ENCODE measurements at regions not wholly inside any gene's neighbourhood (a gene's known extent, or its start where the extent isn't known, plus 50 kb on each side); places are given as distances from the start of the nearest gene placed in this dataset.
"Not testable (repeated sequence)": the region's sequence is repeated elsewhere in the genome, so short reads cannot be mapped to it uniquely, and the experiment has no call there.

DNA sequence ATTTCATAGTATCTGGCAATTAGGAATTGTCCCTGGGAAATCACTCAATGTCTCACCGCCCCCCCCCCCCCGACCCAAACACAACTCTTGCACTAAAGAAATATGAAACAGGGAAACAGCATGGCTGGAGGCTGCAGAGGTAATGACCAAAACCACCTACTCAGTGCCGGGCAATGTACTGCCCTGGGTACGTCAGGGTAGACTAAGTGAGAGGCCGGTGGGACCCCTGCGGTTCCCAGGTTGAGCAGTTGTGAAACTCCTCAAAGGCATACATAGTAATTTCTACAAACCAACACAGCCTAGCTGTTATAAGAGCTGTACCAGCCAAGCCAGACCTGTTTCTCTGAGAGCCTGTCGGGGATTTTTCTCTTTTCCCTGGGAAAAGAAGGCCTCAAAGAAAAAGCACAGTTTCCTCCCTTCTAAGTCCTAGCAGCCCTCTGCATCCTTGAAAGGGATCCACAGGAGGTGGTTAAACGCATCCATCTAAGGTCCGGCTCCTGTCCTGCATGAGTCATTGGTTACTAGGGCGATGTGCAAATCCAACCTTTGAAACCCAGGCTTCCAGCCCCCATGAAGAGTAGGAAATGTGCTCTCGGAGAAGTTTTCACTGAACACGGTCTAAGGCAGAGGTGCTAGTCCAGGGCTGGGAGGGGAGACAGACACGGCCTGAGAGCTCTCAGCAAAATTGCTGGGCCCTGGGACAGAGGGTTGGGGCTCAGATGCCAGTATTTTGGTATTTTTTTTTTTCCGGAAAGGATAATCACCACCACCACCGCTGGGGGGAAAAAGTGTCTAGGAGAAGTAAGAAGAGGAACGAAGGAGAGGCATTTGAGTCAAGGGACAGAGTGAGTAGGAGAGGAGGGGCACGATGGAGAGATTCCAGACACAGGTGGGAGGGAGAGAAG lies 172.8 kb downstream of the ATP6V0E2 start:
- not testable (repeated sequence) for DNase-seq (ENCODE audit: low read depth)

DNA sequence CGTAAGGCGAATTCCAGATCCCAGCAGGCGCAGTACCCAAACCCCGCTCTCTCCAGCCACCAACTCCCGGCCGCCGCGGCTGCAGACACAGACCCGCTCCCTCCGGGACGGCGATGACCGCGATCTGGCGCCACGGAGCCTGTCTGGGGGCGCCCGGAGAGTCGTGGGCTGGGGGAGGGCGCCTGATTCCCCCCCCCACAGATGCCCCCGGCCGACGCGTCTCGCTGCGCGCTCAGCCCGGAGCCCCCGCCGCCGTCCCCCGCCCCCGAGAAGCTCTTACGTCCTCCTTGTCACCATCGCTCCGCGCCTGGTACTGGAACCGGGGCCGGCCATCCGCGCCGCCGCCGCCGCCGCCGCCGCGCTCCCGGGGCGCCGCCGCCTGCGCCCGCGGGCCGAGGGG lies 173.6 kb downstream of the ATP6V0E2 start:
- DNase-seq (ENCODE audit: low read depth): not testable (repeated sequence)

DNA sequence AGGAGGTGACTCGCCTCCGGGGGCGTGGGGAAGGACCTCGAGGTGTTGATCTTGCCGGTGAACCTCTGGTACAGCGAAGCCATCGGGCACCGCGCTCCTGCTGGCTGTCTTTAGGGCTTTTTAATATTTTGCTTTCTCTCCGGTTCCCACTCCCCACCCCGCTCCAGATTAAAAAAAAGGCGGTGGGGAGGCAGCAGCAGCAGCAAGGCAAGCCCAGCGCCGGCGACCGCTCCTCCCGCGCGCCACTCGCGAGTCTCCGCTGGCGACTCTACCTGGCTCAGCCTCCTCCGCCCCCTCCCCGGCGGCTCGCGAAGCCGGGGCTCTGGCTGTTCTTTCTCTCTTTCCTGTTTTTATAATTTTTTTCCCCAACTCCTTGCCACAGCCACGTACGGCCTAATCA lies 174.0 kb downstream of the ATP6V0E2 start:
- DNase-seq (ENCODE audit: low read depth): not testable (repeated sequence)

DNA sequence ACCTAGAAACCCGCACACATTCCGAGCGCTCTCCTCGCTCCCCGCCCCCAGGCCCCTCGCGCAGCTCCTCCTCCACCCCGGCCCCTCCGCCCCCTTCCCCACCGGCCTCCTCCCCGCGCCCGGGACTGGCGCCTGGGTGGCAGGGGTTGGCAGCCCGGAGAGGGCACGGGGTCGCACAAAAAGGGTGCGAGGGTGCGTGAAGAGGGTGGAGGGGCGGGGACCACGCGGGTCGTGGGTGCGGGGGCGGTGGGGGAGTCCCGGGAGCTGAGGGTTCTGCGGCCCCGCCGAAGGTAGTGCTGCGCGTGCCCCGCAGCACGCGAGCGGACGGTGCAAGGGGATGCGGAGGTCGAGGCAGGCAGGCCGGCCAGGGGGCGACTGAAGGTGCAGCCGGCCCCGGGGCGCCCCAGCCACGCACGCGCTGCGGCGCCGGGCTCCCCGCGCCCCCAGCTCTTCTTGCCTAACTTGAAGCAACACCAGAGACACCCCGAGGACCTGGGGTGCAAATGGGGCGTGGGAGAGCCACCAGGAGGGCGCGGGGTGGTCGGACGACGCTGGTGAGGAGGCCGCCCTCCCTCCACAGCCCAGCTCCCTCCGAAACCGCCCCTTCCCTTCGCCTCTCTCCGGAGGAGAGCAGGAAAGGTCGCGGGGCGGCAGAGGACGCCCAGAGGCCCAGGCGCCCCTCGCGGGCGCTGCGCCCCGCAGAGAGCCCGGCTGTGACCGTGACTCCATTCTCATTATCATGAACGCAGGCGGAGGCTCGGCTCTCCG lies 174.7 kb downstream of the ATP6V0E2 start:
- DNase-seq (ENCODE audit: low read depth): not testable (repeated sequence)

DNA sequence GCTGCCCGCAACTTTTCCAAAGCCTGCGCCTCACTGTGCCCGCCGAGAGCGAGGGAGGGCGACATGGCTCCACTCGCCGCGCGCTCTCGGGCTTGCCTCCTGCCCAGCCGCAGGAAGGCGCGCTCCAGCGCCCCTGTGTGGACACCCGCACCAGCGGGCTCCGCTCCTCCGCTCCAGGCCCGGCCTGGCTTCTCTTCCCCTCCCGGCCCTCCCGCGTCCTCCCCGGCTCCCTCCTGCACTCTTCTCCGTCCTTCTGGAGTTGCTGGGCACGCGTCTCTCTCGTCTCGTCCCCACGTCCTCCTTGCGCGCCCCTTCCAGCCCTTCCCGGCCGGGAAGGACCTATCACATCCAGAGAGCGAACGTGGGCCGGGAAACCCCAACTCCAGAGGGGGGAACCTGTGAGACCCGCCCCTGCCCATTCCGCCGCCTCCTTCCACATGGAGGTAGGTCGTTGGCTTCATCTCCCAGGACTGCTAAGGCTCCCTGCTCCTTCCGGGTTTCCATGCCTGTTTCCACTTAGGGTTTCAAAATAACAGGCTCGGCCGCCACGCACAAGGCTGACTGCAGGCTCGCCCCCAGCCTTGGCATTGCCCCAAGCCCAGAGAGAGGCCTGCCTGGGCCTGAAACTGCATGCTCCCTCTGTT lies 175.4 kb downstream of the ATP6V0E2 start:
- not testable (repeated sequence) for DNase-seq (ENCODE audit: low read depth)

DNA sequence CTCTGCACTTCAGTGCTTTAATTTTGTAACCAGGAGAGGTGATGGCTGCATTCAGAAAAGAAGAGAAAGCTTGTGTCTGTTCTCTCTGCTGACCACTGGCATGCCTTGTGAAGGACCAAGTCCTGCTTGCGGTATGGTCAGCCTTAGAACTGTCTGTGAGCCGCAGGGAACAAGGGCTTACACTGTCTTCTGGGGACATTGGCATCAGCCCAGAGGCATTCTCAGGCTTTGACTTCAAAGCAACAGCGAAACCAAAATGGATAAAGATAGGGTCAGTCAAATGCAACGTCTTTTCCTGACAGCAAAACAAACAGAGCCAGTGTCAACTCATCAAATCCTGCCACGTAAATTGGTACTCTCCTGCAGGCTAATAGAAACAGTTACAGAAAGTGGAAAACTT lies 179.6 kb downstream of the ATP6V0E2 start:
- DNase-seq (ENCODE audit: low read depth): not testable (repeated sequence)

DNA sequence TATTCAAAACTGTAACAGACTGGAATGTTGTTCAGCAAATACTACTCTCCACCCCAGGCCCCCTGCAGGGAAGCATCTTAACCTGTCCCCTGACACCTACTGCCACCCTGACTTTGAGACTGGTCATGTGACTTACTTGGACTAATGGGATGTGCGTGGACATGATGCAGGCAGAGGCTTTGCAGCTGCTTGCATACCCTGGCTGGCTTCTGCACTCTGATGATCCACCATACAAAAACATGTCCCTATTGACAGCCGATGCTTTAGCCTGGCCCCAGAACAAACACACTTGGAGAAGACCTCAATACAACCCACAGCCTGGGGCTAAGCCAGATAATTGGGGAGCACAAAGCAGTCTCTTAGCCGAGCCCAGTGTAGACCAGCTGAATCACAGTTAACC lies 180.5 kb downstream of the ATP6V0E2 start:
- DNase-seq (ENCODE audit: low read depth): not testable (repeated sequence)

DNA sequence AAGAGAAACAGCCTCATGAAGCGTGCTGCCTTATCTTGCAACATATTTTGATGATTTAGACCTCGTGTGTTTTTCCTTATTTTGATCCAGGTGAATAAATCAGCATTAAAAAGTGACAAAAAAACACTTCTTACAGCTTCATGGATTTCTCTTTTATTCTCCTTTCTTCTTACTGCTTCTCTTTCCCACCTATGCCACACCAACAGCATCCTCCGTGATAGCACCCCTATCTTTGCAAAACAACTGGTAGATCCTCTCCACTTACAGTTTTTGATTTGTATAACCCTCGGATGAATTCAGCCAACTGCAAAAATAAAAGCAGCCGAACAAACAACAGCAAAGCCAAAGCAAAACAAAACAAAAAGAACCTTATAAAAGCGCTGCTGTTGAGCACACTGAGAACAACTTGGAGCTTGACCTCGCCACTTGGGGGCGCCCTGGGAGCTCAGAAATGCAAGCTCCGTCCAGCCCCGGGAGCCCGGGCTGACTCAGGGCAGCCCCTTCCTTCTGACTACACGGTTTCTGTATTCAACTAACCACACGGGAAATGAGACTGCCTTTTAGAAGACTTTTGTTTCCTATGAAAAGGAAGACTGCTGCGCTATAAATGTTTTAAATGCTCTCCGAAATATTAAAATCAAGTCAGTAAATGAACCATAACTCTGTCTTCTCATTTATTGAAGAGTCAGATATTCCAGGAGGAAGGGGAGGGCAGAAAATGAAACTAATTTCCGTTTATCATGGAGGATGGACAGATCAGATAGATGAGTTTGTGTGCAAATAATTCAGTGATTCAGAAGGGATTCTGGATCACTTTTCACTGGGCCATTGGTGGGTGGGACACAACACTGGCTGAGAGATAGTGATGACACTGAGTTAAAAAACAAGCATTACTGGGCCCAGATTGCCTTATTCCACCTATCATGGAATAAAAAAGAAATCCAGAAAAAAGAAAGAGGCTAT lies 186.8 kb downstream of the ATP6V0E2 start:
- DNase-seq (ENCODE audit: low read depth): not testable (repeated sequence)

DNA sequence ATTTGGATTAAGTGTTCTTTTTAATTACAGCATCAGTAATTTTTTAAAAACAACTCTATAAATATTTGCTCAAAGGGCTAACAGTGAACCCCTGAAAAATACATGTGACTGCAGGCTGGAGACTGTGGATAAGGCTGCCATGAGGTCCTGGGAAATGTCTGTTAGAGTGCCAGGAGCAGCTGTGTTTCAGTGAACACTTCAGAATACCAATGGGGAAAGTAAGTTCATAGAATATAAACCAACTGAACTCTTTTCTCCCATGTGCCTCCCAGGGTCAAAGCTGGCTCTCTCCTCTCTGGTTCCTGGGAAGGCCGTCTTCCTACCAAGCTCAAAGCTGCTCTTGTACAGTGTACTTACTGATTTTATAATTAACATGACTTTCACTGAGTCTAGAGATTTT lies 189.4 kb downstream of the ATP6V0E2 start:
- not testable (repeated sequence) for DNase-seq (ENCODE audit: low read depth)

DNA sequence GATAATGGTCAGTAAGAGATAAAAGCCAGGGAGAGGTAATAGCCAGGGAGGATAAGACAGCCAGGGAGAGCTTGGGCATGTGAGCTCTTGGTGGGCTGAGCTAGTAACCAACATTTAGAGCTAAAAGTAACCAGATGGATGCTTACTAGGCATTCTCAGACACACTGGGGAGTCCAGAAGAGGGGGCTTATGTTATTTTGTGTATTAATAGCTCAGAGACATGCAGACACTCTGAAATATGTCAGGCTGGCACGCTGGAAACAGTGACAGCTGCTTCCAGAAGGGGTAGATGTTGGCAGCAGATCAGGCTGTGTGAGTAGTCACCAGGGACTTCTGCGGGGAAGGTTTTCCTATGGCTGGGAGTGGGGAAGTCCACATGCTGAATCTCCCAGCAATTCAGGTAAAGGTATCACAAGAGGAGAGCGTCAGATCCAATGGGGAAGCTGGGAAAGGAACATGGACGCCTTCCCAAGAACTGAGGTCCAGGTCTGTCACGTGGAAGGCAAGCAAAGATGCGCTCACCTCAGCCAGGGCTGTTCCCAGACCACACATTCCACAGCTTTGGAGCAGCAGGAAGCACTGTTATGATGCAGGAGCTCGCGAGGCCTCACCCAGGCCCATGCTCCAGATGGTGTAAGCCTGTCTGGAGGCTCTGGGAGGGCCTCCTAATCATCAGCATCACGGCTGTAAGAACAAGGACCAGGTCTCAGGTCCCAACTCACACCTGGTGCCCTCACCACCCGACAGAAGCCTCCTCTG lies 196.0 kb downstream of the ATP6V0E2 start:
- not testable (repeated sequence) for DNase-seq (ENCODE audit: low read depth)

DNA sequence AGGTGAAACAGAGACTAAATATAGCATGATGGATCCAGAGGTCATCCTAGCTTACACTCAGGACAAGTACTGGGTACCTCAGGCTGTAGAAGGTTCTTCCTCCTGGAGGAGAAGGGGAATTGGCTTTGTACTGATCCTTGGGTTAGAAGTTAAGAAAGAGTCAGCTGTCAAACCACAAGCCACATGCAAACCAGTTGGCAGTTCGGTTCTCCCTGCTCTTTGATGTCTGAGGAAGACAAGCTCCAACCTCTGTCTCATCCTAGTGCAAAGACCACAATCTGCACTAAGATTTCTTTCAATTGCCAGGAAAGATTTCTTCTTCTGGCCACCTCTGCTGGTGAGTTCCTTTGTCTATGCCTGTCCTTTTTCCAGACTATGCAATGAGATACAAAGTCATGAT lies 203.8 kb downstream of the ATP6V0E2 start:
- DNase-seq (ENCODE audit: low read depth): not testable (repeated sequence)

DNA sequence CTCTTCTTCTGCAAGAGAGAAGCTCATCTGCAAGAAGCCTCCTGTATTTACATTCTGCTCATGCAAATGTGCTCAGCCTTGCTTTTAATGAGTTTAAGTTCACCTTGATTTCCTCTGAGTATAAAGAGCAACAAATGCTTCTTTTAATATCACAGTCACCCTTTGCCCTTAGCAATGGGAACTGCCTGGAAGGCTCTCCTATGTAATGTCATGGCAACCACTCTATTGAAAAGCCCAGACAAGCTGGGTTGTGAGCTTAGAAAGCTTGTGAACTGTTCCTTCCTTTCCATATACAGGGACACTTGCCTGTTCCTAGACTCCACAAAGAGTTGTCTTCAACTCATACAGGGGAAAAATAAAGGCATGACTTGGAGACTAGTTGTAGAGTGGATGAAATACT lies 208.1 kb downstream of the ATP6V0E2 start:
- not testable (repeated sequence) for DNase-seq (ENCODE audit: low read depth)

DNA sequence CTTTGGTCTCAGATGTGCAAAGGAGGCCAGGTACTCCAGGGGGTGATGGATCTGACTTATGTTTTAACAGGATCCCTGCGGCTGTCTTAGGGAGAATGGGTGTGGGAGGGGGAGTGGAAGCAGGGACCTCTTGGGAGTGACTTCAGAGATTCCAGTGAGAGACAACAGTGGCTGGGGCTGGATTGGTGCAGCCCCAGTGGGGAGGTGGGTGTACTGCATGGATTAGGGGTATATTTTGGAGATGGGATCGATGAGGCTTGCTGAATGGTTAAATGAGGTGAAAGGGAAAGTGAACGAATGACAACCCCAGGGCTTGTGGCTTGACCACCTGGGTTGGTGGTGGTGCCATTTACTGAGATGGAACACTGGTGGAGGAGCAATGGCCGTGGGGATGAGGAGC lies 211.0 kb downstream of the ATP6V0E2 start:
- DNase-seq (ENCODE audit: low read depth): not testable (repeated sequence)

DNA sequence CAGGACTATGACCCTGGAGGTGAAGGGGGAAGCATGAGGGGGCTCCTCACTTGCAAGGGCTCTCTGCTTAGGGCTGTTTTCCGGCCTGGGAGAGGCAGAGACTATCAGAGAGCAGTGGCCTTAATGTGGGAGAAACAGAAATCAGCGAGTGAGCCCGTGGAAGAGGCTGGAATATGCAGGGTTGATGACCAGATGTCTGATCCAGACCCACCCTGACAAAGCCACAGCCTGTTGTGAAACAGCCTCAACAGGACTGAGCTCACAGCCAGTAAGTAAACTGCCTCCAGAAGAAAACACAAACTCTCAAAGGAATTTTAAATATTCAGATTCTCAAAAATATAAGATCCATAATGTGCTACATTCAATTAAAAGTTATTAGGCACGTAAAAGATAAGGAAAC lies 213.7 kb downstream of the ATP6V0E2 start:
- DNase-seq (ENCODE audit: low read depth): peak; percentile 2

DNA sequence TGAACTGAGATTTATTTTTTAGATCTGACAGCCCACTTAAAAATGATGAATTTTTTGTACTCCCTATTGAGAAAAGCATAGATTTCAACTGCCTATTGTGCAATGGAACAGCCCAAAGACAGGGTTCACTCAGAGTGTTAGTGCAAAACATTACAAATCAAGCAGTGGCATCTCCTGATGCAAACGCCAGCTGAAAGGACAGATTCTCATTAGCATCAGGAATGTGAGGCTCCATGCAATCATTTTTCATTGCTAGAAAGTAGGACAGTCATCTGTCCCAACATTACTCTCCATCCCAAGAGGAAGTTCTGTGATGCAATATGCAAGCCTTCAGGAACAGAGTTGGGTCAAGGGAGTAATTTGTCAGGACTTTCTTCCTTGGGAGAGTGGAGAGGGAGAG lies 215.4 kb downstream of the ATP6V0E2 start:
- DNase-seq (ENCODE audit: low read depth): not testable (repeated sequence)

DNA sequence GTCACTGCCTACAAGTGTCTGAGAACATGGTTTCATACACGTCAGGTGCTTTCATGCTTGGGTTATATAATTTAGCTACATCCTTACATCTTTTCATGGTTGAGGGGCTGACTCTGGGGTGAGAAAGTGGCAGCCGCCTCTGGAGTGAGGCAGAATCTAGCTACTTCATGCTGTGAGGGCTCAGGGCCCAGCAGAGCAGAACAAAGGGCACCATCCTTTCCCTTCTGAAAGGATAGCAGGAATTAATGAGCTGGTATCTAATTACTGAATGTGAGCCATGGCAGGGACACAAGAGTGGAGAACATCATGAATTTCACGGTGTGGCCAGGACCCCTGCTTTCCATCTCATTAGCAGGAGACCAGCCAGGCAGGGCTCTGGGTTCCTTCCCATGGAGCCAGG lies 217.0 kb downstream of the ATP6V0E2 start:
- DNase-seq (ENCODE audit: low read depth): not testable (repeated sequence)

DNA sequence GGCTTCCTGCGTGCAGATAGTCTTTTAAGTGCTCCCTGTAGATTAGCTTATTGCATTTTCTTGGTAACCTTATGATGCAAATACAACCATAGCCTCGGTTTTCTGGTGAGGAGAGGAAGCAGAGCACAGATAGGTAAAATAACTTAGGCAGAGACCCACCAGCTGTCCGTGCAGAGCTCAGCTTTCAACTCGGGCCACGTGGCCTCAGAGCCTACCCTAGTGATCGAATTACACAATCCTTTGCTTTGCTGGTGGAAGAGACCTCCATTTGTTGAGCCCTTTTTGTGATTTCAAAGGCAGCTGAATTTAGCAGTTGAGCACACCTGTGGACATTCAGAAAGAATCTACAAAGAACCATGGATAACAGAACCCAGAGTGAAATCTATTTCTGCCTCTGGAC lies 220.1 kb downstream of the ATP6V0E2 start:
- DNase-seq (ENCODE audit: low read depth): not testable (repeated sequence)

DNA sequence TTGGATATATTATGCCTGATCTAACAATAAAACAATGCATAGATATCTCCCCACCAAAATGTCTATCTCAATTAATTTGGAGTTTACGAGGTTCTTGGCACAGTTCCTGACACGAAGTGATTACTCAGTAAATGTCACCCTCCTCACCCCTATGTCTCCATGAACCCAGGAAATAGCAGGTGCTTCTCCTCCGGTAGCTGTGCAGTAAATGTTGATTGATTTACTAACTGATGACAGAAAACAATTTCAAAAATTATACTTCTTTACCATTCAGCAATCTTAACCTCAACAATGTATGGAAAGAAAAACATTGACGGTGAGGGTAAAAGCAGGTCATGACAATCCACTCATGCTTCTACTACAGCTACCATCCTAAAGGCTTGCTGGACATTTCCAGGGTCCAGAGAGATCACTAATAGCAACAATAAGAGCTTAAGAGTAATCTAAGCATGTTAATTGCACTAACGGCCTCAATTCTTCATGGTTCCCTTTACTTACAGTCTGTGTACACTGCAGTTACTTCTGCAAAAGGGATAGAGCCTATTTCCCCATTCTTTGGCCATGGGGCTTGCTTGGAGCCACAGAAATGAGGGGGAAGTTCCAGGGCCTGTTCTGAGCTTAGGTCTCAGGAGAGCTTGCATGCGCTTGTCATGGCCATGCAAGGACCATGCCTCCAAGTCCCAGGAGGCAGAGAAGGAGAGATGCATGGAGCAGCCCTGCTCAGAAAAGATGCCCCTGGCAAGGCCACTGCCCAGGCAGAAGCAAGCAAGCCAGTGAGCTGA lies 222.6 kb downstream of the ATP6V0E2 start:
- not testable (repeated sequence) for DNase-seq (ENCODE audit: low read depth)

DNA sequence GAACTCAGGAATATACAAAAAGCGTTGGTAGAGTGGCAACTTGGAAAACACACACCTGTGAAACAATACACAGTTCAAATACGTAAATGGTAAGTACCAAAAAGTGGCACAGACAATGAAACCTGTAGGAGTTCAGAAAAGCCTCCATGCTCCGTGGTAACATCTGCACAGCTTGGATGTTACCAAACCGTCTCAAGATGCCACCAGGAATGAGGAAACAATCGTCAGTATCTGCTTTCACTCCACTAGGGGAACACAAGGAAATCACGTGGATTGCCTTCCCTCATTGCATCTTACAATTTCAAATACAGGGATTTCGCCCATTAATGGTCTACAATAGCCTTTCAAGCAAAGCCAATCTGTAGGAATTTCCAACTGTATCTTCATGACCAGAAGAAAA lies 224.6 kb upstream of the LRRC61 start:
- DNase-seq (ENCODE audit: low read depth): not testable (repeated sequence)

DNA sequence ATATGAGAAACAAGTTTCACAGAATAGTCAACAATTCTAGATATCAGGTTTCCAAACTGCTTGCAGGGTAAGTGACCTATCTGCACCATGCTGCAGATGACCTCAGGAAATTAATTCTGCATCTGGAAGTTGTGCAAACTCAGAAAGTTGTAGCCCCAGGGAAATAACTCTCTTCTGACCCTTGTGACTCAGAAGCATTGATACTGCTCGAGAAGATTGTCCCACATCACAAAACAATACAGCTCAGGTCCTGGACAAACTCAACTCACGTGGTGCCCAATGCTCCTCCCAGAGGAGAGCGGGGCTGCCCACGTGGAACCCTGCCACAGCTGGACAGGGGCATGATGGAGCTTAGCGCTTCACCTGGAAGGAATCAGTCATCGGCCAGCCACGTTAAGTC lies 221.9 kb upstream of the LRRC61 start:
- DNase-seq (ENCODE audit: low read depth): not testable (repeated sequence)

Measured in HS-5 (cell line).